GM12891 (cell line): ENCODE measurements at regions not wholly inside any gene's neighbourhood (a gene's known extent, or its start where the extent isn't known, plus 50 kb on each side); places are given as distances from the start of the nearest gene placed in this dataset.

Experiments
- PAX5 ChIP-seq: IDR thresholded peaks from 2 replicates; pipeline ENCODE4 v1.6.1; 2011; ENCODE audit warnings: low read length, moderate library complexity, mild to moderate bottlenecking; ENCODE audit not compliant: insufficient read depth, severe bottlenecking
- POLR2A ChIP-seq: IDR thresholded peaks from 2 replicates; pipeline ENCODE4 v1.6.1; 2011; ENCODE audit warnings: low read depth, low read length, control low read depth
- POLR2AphosphoS5 ChIP-seq: IDR thresholded peaks from 2 replicates; pipeline ENCODE4 v1.6.1; 2011; ENCODE audit warnings: low read depth, low read length, control low read depth
- POU2F2 ChIP-seq: IDR thresholded peaks from 2 replicates; pipeline ENCODE4 v1.6.1; 2011; ENCODE audit warnings: low read depth, mild to moderate bottlenecking, control low read depth, low read length, moderate library complexity
- SPI1 ChIP-seq: IDR thresholded peaks from 2 replicates; pipeline ENCODE4 v1.6.1; 2011; ENCODE audit warnings: low read depth, low read length, control low read depth
- TAF1 ChIP-seq: IDR thresholded peaks from 2 replicates; pipeline ENCODE4 v1.6.1; 2011; ENCODE audit warnings: low read depth, low read length, control low read depth

DNA sequence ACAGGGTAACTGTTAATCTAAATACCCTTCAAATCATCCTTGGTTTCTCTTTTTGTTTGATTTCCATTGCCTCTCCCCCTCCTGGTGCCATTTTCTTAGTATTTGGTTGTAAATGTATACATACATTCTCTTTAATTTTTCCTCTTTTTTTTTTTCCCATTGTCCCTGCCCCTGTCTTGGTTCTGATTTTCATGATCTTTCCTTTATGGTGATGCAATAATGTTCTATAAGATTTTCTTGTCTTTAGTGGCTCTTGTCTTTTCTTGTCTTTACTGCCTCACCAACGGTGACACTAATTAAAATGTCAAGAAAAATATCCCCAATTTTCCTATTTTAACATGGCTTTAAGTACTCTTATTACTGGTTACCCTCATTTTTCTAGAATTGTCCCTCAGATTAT lies 135.9 kb upstream of the POT1 start:
- TF ChIP-seq POLR2A, result no peak
- TF ChIP-seq SPI1, result no peak
- TF ChIP-seq POLR2AphosphoS5, result no peak
- no peak for TF ChIP-seq TAF1
- no peak for TF ChIP-seq PAX5
- no peak for TF ChIP-seq POU2F2
